GM18870 (cell line): ENCODE measurements at regions not wholly inside any gene's neighbourhood (a gene's known extent, or its start where the extent isn't known, plus 50 kb on each side); places are given as distances from the start of the nearest gene placed in this dataset.
"Not testable (repeated sequence)": the region's sequence is repeated elsewhere in the genome, so short reads cannot be mapped to it uniquely, and the experiment has no call there.

Experiments used
- ATAC-seq: cut with Tn5 transposase; IDR thresholded peaks from one replicate; pipeline ENCODE4 v1.9.1; 2021; ENCODE audit warnings: moderate library complexity; ENCODE audit not compliant: unreplicated experiment

- ATAC-seq: no peak
These were observed 107.5 kb downstream of the DCLK3 start for GRCh38 chr3:36656873-36657272.

- no peak for ATAC-seq
These were observed 111.3 kb downstream of the DCLK3 start for GRCh38 chr3:36653095-36653494.

- ATAC-seq: no peak
These were observed 112.2 kb downstream of the DCLK3 start for GRCh38 chr3:36652104-36652503.

GRCh38 chr3:36650271-36650671, 114.1 kb downstream of the DCLK3 start:
- ATAC-seq: no peak

- no peak for ATAC-seq
These were observed 115.2 kb downstream of the DCLK3 start for GRCh38 chr3:36649125-36649524.

GRCh38 chr3:36648241-36649034, 115.9 kb downstream of the DCLK3 start:
- peak; percentile 96 for ATAC-seq

GRCh38 chr3:36647423-36647853, 116.9 kb downstream of the DCLK3 start:
- ATAC-seq: no peak

- ATAC-seq: no peak
These were observed 121.2 kb downstream of the DCLK3 start for GRCh38 chr3:36643192-36643591.

- no peak for ATAC-seq
These were observed 128.6 kb downstream of the DCLK3 start for GRCh38 chr3:36635731-36636130.

GRCh38 chr3:36633897-36634296, 130.5 kb downstream of the DCLK3 start:
- ATAC-seq: not testable (repeated sequence)

GRCh38 chr3:36633060-36633459, 131.3 kb downstream of the DCLK3 start:
- no peak for ATAC-seq

- no peak for ATAC-seq
These were observed 132.8 kb downstream of the DCLK3 start for GRCh38 chr3:36631549-36631948.

- ATAC-seq: no peak
These were observed 148.5 kb downstream of the DCLK3 start for GRCh38 chr3:36615861-36616260.

GRCh38 chr3:36606871-36607765, 157.2 kb downstream of the DCLK3 start:
- no peak for ATAC-seq

- no peak for ATAC-seq
These were observed 160.9 kb downstream of the DCLK3 start for GRCh38 chr3:36603423-36603822.

GRCh38 chr3:36600404-36600803, 163.9 kb downstream of the DCLK3 start:
- ATAC-seq: no peak
